SU-DHL-6 (cell line): ENCODE measurements at regions not wholly inside any gene's neighbourhood (a gene's known extent, or its start where the extent isn't known, plus 50 kb on each side); places are given as distances from the start of the nearest gene placed in this dataset.

Experiments
- EZH2phosphoT487 ChIP-seq: fragments of 200-600 bp; sonication (generic), shearing (Covaris generic); conservative IDR thresholded peaks from 2 replicates; pipeline ENCODE4 v1.6.1; 2018; ENCODE audit warnings: mild to moderate bottlenecking, antibody characterized with exemption, low read length, moderate library complexity, mixed read lengths
- TF ChIP-seq, protein P1 (sequence below): fragments of 200-600 bp; sonication (generic); IDR thresholded peaks from one replicate; pipeline ENCODE4 v1.5.1; 2017; ENCODE audit warnings: antibody characterized with exemption, mild to moderate bottlenecking, low read length, moderate library complexity; ENCODE audit not compliant: insufficient read depth, poor library complexity, severe bottlenecking

DNA sequence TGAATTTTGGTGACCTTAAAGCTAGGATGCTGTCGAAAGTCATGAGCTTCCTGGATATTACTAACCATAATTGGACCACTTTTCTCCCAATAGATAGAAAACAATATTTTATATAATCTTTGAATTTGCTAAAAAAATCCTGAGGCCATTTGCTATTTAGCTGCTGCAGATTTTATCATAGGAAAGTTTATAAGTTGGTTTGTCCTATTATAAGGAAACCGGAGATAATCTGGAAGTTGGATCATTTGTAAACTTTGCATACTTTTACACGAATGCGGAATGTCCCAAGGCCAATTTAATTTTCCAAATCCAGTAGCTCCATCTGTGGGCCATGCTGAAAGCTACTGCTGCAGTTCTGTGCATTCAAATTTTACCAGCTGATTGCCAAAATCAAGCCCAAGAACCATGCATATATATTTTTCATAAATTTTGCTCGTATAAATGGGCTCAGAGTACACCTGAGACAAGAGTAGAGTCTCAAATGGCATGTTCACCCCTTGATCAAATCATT is 378.3 kb downstream of the FAM181B start:
- TF ChIP-seq, protein P1, sequence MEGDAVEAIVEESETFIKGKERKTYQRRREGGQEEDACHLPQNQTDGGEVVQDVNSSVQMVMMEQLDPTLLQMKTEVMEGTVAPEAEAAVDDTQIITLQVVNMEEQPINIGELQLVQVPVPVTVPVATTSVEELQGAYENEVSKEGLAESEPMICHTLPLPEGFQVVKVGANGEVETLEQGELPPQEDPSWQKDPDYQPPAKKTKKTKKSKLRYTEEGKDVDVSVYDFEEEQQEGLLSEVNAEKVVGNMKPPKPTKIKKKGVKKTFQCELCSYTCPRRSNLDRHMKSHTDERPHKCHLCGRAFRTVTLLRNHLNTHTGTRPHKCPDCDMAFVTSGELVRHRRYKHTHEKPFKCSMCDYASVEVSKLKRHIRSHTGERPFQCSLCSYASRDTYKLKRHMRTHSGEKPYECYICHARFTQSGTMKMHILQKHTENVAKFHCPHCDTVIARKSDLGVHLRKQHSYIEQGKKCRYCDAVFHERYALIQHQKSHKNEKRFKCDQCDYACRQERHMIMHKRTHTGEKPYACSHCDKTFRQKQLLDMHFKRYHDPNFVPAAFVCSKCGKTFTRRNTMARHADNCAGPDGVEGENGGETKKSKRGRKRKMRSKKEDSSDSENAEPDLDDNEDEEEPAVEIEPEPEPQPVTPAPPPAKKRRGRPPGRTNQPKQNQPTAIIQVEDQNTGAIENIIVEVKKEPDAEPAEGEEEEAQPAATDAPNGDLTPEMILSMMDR: no peak
- no peak for TF ChIP-seq EZH2phosphoT487
